ENCODE measurements at regions not wholly inside any gene's neighbourhood (a gene's known extent, or its start where the extent isn't known, plus 50 kb on each side); places are given as distances from the start of the nearest gene placed in this dataset.

DNA sequence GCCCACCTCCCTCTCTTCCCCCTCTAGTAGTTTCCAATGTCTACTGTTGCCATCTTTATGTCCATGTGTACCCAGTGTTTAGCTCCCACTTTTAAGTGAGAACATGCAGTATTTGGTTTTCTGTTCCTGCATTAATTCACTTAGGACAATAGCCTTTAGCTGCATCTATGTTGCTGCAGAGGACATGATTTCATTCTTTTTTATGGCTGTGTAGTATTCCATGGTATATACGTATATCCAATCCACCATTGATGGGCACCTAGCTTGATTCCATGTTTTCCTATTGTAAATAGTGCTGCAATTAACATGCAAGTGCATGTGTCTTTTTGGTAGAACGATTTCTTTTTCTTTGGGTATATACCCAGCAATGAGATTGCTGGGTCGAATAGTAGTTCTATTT, 170.4 kb downstream of the NOC3L start:
- Mint-ChIP-seq H3K27me3 (ENCODE audit: insufficient read depth, low read depth, poor library complexity) (peaks cover 2% of the 10 kb centered on the region), H3K9me3 (no peaks in the 10 kb centered on the region), H3K4me1 (peaks cover 6% of the 10 kb centered on the region; the same call in 2 of the 3 replicates), H3K36me3 (ENCODE audit: low read depth) (no peaks in the 10 kb centered on the region), H3K4me3 (no peak overlapping the region), H3K27ac (no peak overlapping the region)
- no peak for ATAC-seq
- no peaks in the 10 kb centered on the region for H3K79me2 ChIP-seq (replicated peaks; ENCODE audit: insufficient read depth)
- H4K20me1 ChIP-seq (replicated peaks; ENCODE audit: insufficient read depth) = no peaks in the 10 kb centered on the region
- H3K36me3 ChIP-seq (ENCODE audit: insufficient read depth) = no peaks in the 10 kb centered on the region
- no peaks in the 10 kb centered on the region for H3K27me3 ChIP-seq (ENCODE audit: insufficient read depth)
- H3K27ac ChIP-seq (ENCODE audit: low read depth) = no peak overlapping the region
- H3K4me1 ChIP-seq (ENCODE audit: insufficient read depth) = no peaks in the 10 kb centered on the region
- no peaks in the 10 kb centered on the region for H3K9me2 ChIP-seq (ENCODE audit: insufficient read depth)
- no peak for DNase-seq (ENCODE audit: low spot score)
- no peak overlapping the region for H3K4me2 ChIP-seq
- no peak for TF ChIP-seq CREB1 (CRISPR knock-in tag; IDR thresholded peaks at IDR 0.05; ENCODE audit: low read depth)
- TF ChIP-seq EZH2phosphoT487 (IDR thresholded peaks at IDR 0.05; ENCODE audit: unreplicated experiment) = no peak
- no peak overlapping the region for H2AFZ ChIP-seq
- H3F3A ChIP-seq (replicated peaks; ENCODE audit: low read depth) = no peaks in the 10 kb centered on the region
- H3K4me3 ChIP-seq = no peak overlapping the region

DNA sequence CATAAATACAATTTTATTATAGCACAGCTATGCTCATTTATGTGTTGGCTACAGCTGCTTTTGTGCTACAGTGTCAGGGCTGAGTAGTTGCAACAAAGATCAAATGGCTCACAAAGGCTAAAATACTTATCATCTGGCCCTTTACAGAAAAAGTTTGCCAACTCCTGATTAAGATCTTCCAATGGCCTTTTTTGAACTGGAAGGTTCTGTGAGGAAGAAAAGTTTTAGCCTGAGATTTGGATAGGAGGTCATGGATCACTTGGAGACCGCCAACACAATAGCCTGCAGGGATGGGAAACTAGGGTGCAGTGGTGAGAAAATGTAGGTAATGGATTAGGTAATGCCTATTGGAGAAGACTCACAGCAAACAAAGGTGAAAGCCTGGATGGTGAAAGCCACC, 169.8 kb downstream of the NOC3L start:
- no peak for ATAC-seq
- Histone ChIP-seq H3F3A (replicated peaks; ENCODE audit: low read depth) (no peaks in the 10 kb centered on the region), H2AFZ (no peak overlapping the region), H3K9me2 (ENCODE audit: insufficient read depth) (no peaks in the 10 kb centered on the region; the same call in 1 of the 2 replicates), H3K36me3 (ENCODE audit: insufficient read depth) (no peaks in the 10 kb centered on the region), H3K4me3 (no peak overlapping the region), H3K4me1 (ENCODE audit: insufficient read depth) (no peaks in the 10 kb centered on the region), H3K27ac (ENCODE audit: low read depth) (no peak overlapping the region), H3K27me3 (ENCODE audit: insufficient read depth) (no peaks in the 10 kb centered on the region), H3K4me2 (no peak overlapping the region), H4K20me1 (replicated peaks; ENCODE audit: insufficient read depth) (no peaks in the 10 kb centered on the region), H3K79me2 (replicated peaks; ENCODE audit: insufficient read depth) (no peaks in the 10 kb centered on the region)
- Mint-ChIP-seq H3K36me3 (ENCODE audit: low read depth) (no peaks in the 10 kb centered on the region), H3K4me1 (peaks cover 6% of the 10 kb centered on the region; the same call in 2 of the 3 replicates), H3K4me3 (no peak overlapping the region), H3K9me3 (no peaks in the 10 kb centered on the region), H3K27me3 (ENCODE audit: insufficient read depth, low read depth, poor library complexity) (peaks cover 2% of the 10 kb centered on the region), H3K27ac (no peak overlapping the region)
- no peak for DNase-seq (ENCODE audit: low spot score)
- TF ChIP-seq, protein P1, sequence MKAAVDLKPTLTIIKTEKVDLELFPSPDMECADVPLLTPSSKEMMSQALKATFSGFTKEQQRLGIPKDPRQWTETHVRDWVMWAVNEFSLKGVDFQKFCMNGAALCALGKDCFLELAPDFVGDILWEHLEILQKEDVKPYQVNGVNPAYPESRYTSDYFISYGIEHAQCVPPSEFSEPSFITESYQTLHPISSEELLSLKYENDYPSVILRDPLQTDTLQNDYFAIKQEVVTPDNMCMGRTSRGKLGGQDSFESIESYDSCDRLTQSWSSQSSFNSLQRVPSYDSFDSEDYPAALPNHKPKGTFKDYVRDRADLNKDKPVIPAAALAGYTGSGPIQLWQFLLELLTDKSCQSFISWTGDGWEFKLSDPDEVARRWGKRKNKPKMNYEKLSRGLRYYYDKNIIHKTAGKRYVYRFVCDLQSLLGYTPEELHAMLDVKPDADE (IDR thresholded peaks at IDR 0.05) = no peak
- TF ChIP-seq CREB1 (CRISPR knock-in tag; IDR thresholded peaks at IDR 0.05; ENCODE audit: low read depth) (no peak), STAT1 (IDR thresholded peaks at IDR 0.05; ENCODE audit: unreplicated experiment) (no peak), EZH2phosphoT487 (IDR thresholded peaks at IDR 0.05; ENCODE audit: unreplicated experiment) (no peak), NANOG (IDR thresholded peaks at IDR 0.05; ENCODE audit: borderline replicate concordance) (no peak), ZNF114 (CRISPR knock-in tag; IDR thresholded peaks at IDR 0.05) (no peak), POLR2AphosphoS5 (IDR thresholded peaks at IDR 0.05; ENCODE audit: low read depth) (no peak)
- TF ChIP-seq, protein P2, sequence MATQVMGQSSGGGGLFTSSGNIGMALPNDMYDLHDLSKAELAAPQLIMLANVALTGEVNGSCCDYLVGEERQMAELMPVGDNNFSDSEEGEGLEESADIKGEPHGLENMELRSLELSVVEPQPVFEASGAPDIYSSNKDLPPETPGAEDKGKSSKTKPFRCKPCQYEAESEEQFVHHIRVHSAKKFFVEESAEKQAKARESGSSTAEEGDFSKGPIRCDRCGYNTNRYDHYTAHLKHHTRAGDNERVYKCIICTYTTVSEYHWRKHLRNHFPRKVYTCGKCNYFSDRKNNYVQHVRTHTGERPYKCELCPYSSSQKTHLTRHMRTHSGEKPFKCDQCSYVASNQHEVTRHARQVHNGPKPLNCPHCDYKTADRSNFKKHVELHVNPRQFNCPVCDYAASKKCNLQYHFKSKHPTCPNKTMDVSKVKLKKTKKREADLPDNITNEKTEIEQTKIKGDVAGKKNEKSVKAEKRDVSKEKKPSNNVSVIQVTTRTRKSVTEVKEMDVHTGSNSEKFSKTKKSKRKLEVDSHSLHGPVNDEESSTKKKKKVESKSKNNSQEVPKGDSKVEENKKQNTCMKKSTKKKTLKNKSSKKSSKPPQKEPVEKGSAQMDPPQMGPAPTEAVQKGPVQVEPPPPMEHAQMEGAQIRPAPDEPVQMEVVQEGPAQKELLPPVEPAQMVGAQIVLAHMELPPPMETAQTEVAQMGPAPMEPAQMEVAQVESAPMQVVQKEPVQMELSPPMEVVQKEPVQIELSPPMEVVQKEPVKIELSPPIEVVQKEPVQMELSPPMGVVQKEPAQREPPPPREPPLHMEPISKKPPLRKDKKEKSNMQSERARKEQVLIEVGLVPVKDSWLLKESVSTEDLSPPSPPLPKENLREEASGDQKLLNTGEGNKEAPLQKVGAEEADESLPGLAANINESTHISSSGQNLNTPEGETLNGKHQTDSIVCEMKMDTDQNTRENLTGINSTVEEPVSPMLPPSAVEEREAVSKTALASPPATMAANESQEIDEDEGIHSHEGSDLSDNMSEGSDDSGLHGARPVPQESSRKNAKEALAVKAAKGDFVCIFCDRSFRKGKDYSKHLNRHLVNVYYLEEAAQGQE (IDR thresholded peaks at IDR 0.05; ENCODE audit: unreplicated experiment) = no peak
- TF ChIP-seq, protein P3, sequence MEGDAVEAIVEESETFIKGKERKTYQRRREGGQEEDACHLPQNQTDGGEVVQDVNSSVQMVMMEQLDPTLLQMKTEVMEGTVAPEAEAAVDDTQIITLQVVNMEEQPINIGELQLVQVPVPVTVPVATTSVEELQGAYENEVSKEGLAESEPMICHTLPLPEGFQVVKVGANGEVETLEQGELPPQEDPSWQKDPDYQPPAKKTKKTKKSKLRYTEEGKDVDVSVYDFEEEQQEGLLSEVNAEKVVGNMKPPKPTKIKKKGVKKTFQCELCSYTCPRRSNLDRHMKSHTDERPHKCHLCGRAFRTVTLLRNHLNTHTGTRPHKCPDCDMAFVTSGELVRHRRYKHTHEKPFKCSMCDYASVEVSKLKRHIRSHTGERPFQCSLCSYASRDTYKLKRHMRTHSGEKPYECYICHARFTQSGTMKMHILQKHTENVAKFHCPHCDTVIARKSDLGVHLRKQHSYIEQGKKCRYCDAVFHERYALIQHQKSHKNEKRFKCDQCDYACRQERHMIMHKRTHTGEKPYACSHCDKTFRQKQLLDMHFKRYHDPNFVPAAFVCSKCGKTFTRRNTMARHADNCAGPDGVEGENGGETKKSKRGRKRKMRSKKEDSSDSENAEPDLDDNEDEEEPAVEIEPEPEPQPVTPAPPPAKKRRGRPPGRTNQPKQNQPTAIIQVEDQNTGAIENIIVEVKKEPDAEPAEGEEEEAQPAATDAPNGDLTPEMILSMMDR (conservative IDR thresholded peaks at IDR 0.05; ENCODE audit: low read depth in 2 of 2) = no peak
- TF ChIP-seq, protein P4, sequence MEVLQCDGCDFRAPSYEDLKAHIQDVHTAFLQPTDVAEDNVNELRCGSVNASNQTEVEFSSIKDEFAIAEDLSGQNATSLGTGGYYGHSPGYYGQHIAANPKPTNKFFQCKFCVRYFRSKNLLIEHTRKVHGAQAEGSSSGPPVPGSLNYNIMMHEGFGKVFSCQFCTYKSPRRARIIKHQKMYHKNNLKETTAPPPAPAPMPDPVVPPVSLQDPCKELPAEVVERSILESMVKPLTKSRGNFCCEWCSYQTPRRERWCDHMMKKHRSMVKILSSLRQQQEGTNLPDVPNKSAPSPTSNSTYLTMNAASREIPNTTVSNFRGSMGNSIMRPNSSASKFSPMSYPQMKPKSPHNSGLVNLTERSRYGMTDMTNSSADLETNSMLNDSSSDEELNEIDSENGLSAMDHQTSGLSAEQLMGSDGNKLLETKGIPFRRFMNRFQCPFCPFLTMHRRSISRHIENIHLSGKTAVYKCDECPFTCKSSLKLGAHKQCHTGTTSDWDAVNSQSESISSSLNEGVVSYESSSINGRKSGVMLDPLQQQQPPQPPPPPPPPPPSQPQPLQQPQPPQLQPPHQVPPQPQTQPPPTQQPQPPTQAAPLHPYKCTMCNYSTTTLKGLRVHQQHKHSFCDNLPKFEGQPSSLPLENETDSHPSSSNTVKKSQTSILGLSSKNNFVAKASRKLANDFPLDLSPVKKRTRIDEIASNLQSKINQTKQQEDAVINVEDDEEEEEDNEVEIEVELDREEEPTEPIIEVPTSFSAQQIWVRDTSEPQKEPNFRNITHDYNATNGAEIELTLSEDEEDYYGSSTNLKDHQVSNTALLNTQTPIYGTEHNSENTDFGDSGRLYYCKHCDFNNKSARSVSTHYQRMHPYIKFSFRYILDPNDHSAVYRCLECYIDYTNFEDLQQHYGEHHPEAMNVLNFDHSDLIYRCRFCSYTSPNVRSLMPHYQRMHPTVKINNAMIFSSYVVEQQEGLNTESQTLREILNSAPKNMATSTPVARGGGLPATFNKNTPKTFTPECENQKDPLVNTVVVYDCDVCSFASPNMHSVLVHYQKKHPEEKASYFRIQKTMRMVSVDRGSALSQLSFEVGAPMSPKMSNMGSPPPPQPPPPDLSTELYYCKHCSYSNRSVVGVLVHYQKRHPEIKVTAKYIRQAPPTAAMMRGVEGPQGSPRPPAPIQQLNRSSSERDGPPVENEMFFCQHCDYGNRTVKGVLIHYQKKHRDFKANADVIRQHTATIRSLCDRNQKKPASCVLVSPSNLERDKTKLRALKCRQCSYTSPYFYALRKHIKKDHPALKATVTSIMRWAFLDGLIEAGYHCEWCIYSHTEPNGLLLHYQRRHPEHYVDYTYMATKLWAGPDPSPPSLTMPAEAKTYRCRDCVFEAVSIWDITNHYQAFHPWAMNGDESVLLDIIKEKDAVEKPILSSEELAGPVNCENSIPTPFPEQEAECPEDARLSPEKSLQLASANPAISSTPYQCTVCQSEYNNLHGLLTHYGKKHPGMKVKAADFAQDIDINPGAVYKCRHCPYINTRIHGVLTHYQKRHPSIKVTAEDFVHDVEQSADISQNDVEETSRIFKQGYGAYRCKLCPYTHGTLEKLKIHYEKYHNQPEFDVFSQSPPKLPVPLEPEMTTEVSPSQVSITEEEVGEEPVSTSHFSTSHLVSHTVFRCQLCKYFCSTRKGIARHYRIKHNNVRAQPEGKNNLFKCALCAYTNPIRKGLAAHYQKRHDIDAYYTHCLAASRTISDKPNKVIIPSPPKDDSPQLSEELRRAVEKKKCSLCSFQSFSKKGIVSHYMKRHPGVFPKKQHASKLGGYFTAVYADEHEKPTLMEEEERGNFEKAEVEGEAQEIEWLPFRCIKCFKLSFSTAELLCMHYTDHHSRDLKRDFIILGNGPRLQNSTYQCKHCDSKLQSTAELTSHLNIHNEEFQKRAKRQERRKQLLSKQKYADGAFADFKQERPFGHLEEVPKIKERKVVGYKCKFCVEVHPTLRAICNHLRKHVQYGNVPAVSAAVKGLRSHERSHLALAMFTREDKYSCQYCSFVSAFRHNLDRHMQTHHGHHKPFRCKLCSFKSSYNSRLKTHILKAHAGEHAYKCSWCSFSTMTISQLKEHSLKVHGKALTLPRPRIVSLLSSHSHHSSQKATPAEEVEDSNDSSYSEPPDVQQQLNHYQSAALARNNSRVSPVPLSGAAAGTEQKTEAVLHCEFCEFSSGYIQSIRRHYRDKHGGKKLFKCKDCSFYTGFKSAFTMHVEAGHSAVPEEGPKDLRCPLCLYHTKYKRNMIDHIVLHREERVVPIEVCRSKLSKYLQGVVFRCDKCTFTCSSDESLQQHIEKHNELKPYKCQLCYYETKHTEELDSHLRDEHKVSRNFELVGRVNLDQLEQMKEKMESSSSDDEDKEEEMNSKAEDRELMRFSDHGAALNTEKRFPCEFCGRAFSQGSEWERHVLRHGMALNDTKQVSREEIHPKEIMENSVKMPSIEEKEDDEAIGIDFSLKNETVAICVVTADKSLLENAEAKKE (CRISPR knock-in tag; IDR thresholded peaks at IDR 0.05) = no peak

Measured in GM23338 (cell line).